Natural killer cell treated with Interleukin-12 subunit alpha and Interleukin-12 subunit beta and Interleukin-15 and Interleukin-18, amount 100 ng/mL, for 72 hours (primary cell): ENCODE measurements at regions not wholly inside any gene's neighbourhood (a gene's known extent, or its start where the extent isn't known, plus 50 kb on each side); places are given as distances from the start of the nearest gene placed in this dataset.
"Not testable (repeated sequence)": the region's sequence is repeated elsewhere in the genome, so short reads cannot be mapped to it uniquely, and the experiment has no call there.

ENCODE experiments used
- ATAC-seq, 2 donors: fragments of 150-1000 bp; cut with Tn5 transposase in 1 of 2; sonication (Bioruptor Pico), chemical (Tn5 transposase) in 1 of 2; 2 replicates each; pipeline ENCODE4 v1.10.0; 2021
- DNase-seq: peaks from one replicate; pipeline ENCODE4 v3.0.0; 2022; ENCODE audit warnings: low spot score
- H3K27ac Mint-ChIP-seq, 2 donors: 1 replicate in 1 of 2; 2 replicates in 1 of 2; pipeline ENCODE4 v1.8.0; 2022; ENCODE audit warnings: mixed read lengths in 2 of 2, mild to moderate bottlenecking in 1 of 2, moderate library complexity in 1 of 2
- H3K27me3 Mint-ChIP-seq, 2 donors: 1 replicate in 1 of 2; 2 replicates in 1 of 2; pipeline ENCODE4 v1.8.0; 2022; ENCODE audit warnings: mixed read lengths in 2 of 2
- H3K36me3 Mint-ChIP-seq: one replicate; pipeline ENCODE4 v1.8.0; 2022; ENCODE audit warnings: mixed read lengths
- H3K4me1 Mint-ChIP-seq, 2 donors: 1 replicate in 1 of 2; 2 replicates in 1 of 2; pipeline ENCODE4 v1.8.0; 2022; ENCODE audit warnings: low read depth in 2 of 2, mixed read lengths in 2 of 2, mild to moderate bottlenecking in 1 of 2
- H3K4me3 Mint-ChIP-seq: one replicate; pipeline ENCODE4 v1.8.0; 2022; ENCODE audit warnings: mixed read lengths
- H3K9me3 Mint-ChIP-seq: 2 replicates; pipeline ENCODE4 v1.8.0; 2022; ENCODE audit warnings: mixed read lengths

GRCh38 chrX:140633105-140633504, 76.5 kb upstream of the LINC00632 start:
- H3K9me3 Mint-ChIP-seq, H3K27ac Mint-ChIP-seq, H3K4me3 Mint-ChIP-seq: not testable (repeated sequence)

GRCh38 chrX:140608111-140608510, 101.4 kb upstream of the LINC00632 start:
- no peak overlapping the region for H3K27ac Mint-ChIP-seq
- no peaks in the 10 kb centered on the region for H3K4me1 Mint-ChIP-seq
- H3K27me3 Mint-ChIP-seq: peaks cover 0 to 2% of the 10 kb centered on the region in 2 donors
- H3K9me3 Mint-ChIP-seq: peaks cover 3% of the 10 kb centered on the region
- no peak for ATAC-seq
- no peak overlapping the region for H3K4me3 Mint-ChIP-seq
- no peak for DNase-seq
- no peaks in the 10 kb centered on the region for H3K36me3 Mint-ChIP-seq

More at GRCh38 chrX:140633105-140633504, 76.5 kb upstream of the LINC00632 start:
- H3K27me3 Mint-ChIP-seq, ATAC-seq, H3K36me3 Mint-ChIP-seq, DNase-seq, H3K4me1 Mint-ChIP-seq: not testable (repeated sequence)

GRCh38 chrX:140602140-140602539, 97.3 kb upstream of the SOX3 start:
- H3K4me3 Mint-ChIP-seq: no peak overlapping the region
- H3K27ac Mint-ChIP-seq: no peak overlapping the region
- DNase-seq (no peak), ATAC-seq (no peak)
- no peaks in the 10 kb centered on the region for H3K9me3 Mint-ChIP-seq
- no peaks in the 10 kb centered on the region for H3K36me3 Mint-ChIP-seq
- H3K27me3 Mint-ChIP-seq: peaks cover 0 to 5% of the 10 kb centered on the region in 2 donors
- H3K4me1 Mint-ChIP-seq: no peaks in the 10 kb centered on the region

GRCh38 chrX:140599851-140600250, 95.0 kb upstream of the SOX3 start:
- H3K27me3 Mint-ChIP-seq: peaks cover 0 to 7% of the 10 kb centered on the region in 2 donors
- DNase-seq (no peak), ATAC-seq (no peak)
- no peaks in the 10 kb centered on the region for H3K4me1 Mint-ChIP-seq
- no peak overlapping the region for H3K27ac Mint-ChIP-seq
- H3K36me3 Mint-ChIP-seq: no peaks in the 10 kb centered on the region
- H3K9me3 Mint-ChIP-seq: no peaks in the 10 kb centered on the region
- H3K4me3 Mint-ChIP-seq: no peak overlapping the region

- Mint-ChIP-seq H3K27me3 (peaks cover 0 to 12% of the 10 kb centered on the region in 2 donors), H3K27ac (no peak overlapping the region), H3K4me1 (no peaks in the 10 kb centered on the region), H3K4me3 (no peak overlapping the region), H3K9me3 (no peaks in the 10 kb centered on the region), H3K36me3 (no peaks in the 10 kb centered on the region)
- no peak for ATAC-seq
- DNase-seq: no peak
These were observed 84.8 kb upstream of the SOX3 start for GRCh38 chrX:140589657-140590056.

GRCh38 chrX:140586951-140587350, 82.1 kb upstream of the SOX3 start:
- DNase-seq (no peak), ATAC-seq (no peak)
- no peaks in the 10 kb centered on the region for H3K4me1 Mint-ChIP-seq
- H3K4me3 Mint-ChIP-seq: no peak overlapping the region
- no peak overlapping the region for H3K27ac Mint-ChIP-seq
- H3K27me3 Mint-ChIP-seq: peaks cover 0 to 12% of the 10 kb centered on the region in 2 donors
- no peaks in the 10 kb centered on the region for H3K36me3 Mint-ChIP-seq
- no peaks in the 10 kb centered on the region for H3K9me3 Mint-ChIP-seq

GRCh38 chrX:140580478-140580877, 75.6 kb upstream of the SOX3 start:
- ATAC-seq: peak in 1 of 2 donors; percentile 32
- H3K27ac Mint-ChIP-seq: no peak overlapping the region
- H3K9me3 Mint-ChIP-seq: no peaks in the 10 kb centered on the region
- DNase-seq: no peak
- H3K4me3 Mint-ChIP-seq: no peak overlapping the region
- H3K27me3 Mint-ChIP-seq: peaks cover 0 to 2% of the 10 kb centered on the region in 2 donors
- no peaks in the 10 kb centered on the region for H3K4me1 Mint-ChIP-seq
- no peaks in the 10 kb centered on the region for H3K36me3 Mint-ChIP-seq

- no peaks in the 10 kb centered on the region for H3K9me3 Mint-ChIP-seq
- no peak overlapping the region for H3K27ac Mint-ChIP-seq
- H3K4me3 Mint-ChIP-seq: no peak overlapping the region
- H3K4me1 Mint-ChIP-seq: no peaks in the 10 kb centered on the region
- H3K27me3 Mint-ChIP-seq: no peaks in the 10 kb centered on the region
- no peak for DNase-seq
- H3K36me3 Mint-ChIP-seq: no peaks in the 10 kb centered on the region
- no peak for ATAC-seq
These were observed 67.9 kb upstream of the SOX3 start for GRCh38 chrX:140572724-140573123.

GRCh38 chrX:140563893-140564292, 59.0 kb upstream of the SOX3 start:
- H3K4me3 Mint-ChIP-seq: no peak overlapping the region
- H3K27ac Mint-ChIP-seq: no peak overlapping the region
- no peaks in the 10 kb centered on the region for H3K4me1 Mint-ChIP-seq
- ATAC-seq (no peak), DNase-seq (no peak)
- no peaks in the 10 kb centered on the region for H3K36me3 Mint-ChIP-seq
- no peaks in the 10 kb centered on the region for H3K9me3 Mint-ChIP-seq
- H3K27me3 Mint-ChIP-seq: no peaks in the 10 kb centered on the region
